Gastroesophageal sphincter (tissue), 3 donors: ENCODE measurements at regions not wholly inside any gene's neighbourhood (a gene's known extent, or its start where the extent isn't known, plus 50 kb on each side); places are given as distances from the start of the nearest gene placed in this dataset.

Source experiments
- CTCF ChIP-seq, 4 experiments: fragments of 200-600 bp in 2 of 4; fragments of 450-650 bp in 2 of 4; sonication (generic) in 1 of 4; IDR thresholded peaks; one replicate each; pipeline ENCODE4 v1.5.1; 2017 to 2019; ENCODE audit warnings: antibody characterized with exemption in 4 of 4, mild to moderate bottlenecking in 2 of 4, moderate library complexity in 2 of 4
- POLR2A ChIP-seq, 2 donors: fragments of 450-650 bp; IDR thresholded peaks; one replicate each; pipeline ENCODE4 v1.6.1; 2017; ENCODE audit warnings: antibody characterized with exemption in 2 of 2, mild to moderate bottlenecking in 2 of 2, moderate library complexity in 1 of 2
- POLR2AphosphoS5 ChIP-seq: sonication (generic); formaldehyde crosslinking; IDR thresholded peaks from one replicate; pipeline ENCODE4 v1.6.1; 2017; ENCODE audit warnings: antibody characterized with exemption

- TF ChIP-seq CTCF (IDR thresholded peaks at IDR 0.05) (no peak), POLR2A (IDR thresholded peaks at IDR 0.05) (no peak), POLR2AphosphoS5 (no peak)
Observed at GRCh38 chr19:56973713-56974555, 133.4 kb upstream of the PEG3 start.
